ENCODE measurements at regions not wholly inside any gene's neighbourhood (a gene's known extent, or its start where the extent isn't known, plus 50 kb on each side); places are given as distances from the start of the nearest gene placed in this dataset.

- Histone ChIP-seq H3K79me2 (ENCODE audit: insufficient read depth, low read length) (no peaks in the 10 kb centered on the region), H3K27me3 (ENCODE audit: insufficient read depth, low read length) (no peaks in the 10 kb centered on the region), H3K27ac (ENCODE audit: low read depth, low read length) (no peak overlapping the region), H3K36me3 (ENCODE audit: insufficient read depth, low read length) (no peaks in the 10 kb centered on the region), H3K9ac (ENCODE audit: low read length) (no peak overlapping the region), H3K4me2 (ENCODE audit: low read length) (no peak overlapping the region), H3K9me3 (ENCODE audit: insufficient read depth, low read depth, low read length) (no peaks in the 10 kb centered on the region), H2AFZ (ENCODE audit: low read depth, low read length) (no peak overlapping the region), H3K4me3 (ENCODE audit: insufficient read depth, low read depth, low read length) (no peak overlapping the region), H3K4me1 (ENCODE audit: insufficient read depth, low read length) (no peaks in the 10 kb centered on the region), H4K20me1 (ENCODE audit: insufficient read depth, low read length) (no peaks in the 10 kb centered on the region)
- no peak for FAIRE-seq
- Mint-ChIP-seq H3K27me3 (ENCODE audit: low read depth, unreplicated experiment) (no peaks in the 10 kb centered on the region), H3K36me3 (ENCODE audit: low read depth, unreplicated experiment) (no peaks in the 10 kb centered on the region), H3K9me3 (ENCODE audit: unreplicated experiment) (no peaks in the 10 kb centered on the region), H3K4me3 (ENCODE audit: unreplicated experiment) (no peak overlapping the region), H3K27ac (ENCODE audit: unreplicated experiment) (no peak overlapping the region), H3K4me1 (ENCODE audit: low read depth, unreplicated experiment) (no peaks in the 10 kb centered on the region)
- no peak for TF ChIP-seq CTCF (IDR thresholded peaks at IDR 0.05; ENCODE audit: insufficient read depth, low read depth, low read length)
- TF ChIP-seq EZH2 (IDR thresholded peaks at IDR 0.05; ENCODE audit: insufficient read depth, low read length), result no peak
- DNase-seq (ENCODE audit: low read depth), result no peak
Observed at GRCh38 chr20:9939231-9939630, 95.6 kb upstream of the ANKEF1 start.

GRCh38 chr20:9935285-9935684 lies 96.4 kb upstream of the PAK5 start:
- no peak for FAIRE-seq
- H3K4me1 Mint-ChIP-seq (ENCODE audit: low read depth, unreplicated experiment), result no peaks in the 10 kb centered on the region

More at GRCh38 chr20:9935285-9935684, 96.4 kb upstream of the PAK5 start:
- peaks cover 2% of the 10 kb centered on the region for H3K27me3 Mint-ChIP-seq (ENCODE audit: low read depth, unreplicated experiment)
- Histone ChIP-seq H2AFZ (ENCODE audit: low read depth, low read length) (no peak overlapping the region), H3K36me3 (ENCODE audit: insufficient read depth, low read length) (no peaks in the 10 kb centered on the region), H3K27me3 (ENCODE audit: insufficient read depth, low read length) (no peaks in the 10 kb centered on the region), H3K9ac (ENCODE audit: low read length) (no peak overlapping the region), H3K4me1 (ENCODE audit: insufficient read depth, low read length) (no peaks in the 10 kb centered on the region), H3K4me2 (ENCODE audit: low read length) (no peak overlapping the region), H3K9me3 (ENCODE audit: insufficient read depth, low read depth, low read length) (no peaks in the 10 kb centered on the region), H3K79me2 (ENCODE audit: insufficient read depth, low read length) (no peaks in the 10 kb centered on the region), H3K4me3 (ENCODE audit: insufficient read depth, low read depth, low read length) (no peak overlapping the region), H3K27ac (ENCODE audit: low read depth, low read length) (no peak overlapping the region), H4K20me1 (ENCODE audit: insufficient read depth, low read length) (no peaks in the 10 kb centered on the region)
- no peaks in the 10 kb centered on the region for H3K9me3 Mint-ChIP-seq (ENCODE audit: unreplicated experiment)
- TF ChIP-seq EZH2 (IDR thresholded peaks at IDR 0.05; ENCODE audit: insufficient read depth, low read length), result no peak
- no peak for TF ChIP-seq CTCF (IDR thresholded peaks at IDR 0.05; ENCODE audit: insufficient read depth, low read depth, low read length)
- H3K36me3 Mint-ChIP-seq (ENCODE audit: low read depth, unreplicated experiment), result no peaks in the 10 kb centered on the region
- H3K27ac Mint-ChIP-seq (ENCODE audit: unreplicated experiment), result no peak overlapping the region
- H3K4me3 Mint-ChIP-seq (ENCODE audit: unreplicated experiment), result no peak overlapping the region
- no peak for DNase-seq (ENCODE audit: low read depth)

Data from astrocyte (in vitro differentiated cells and primary cell).